H9 (cell line): ENCODE measurements at regions not wholly inside any gene's neighbourhood (a gene's known extent, or its start where the extent isn't known, plus 50 kb on each side); places are given as distances from the start of the nearest gene placed in this dataset.

Experiments used
- DNase-seq: peaks from one replicate; pipeline ENCODE4 v3.0.0-alpha.2; 2017
- H2AFZ ChIP-seq: one replicate; pipeline ENCODE4 v1.6.1; 2013; ENCODE audit warnings: mild to moderate bottlenecking, low read length, control low read depth, moderate library complexity
- H2AK5ac ChIP-seq: 2 replicates; pipeline ENCODE4 v1.6.1; 2013; ENCODE audit warnings: low read length, control low read depth, mixed read lengths; ENCODE audit not compliant: insufficient read length
- H2BK120ac ChIP-seq: one replicate; pipeline ENCODE4 v1.6.1; 2013; ENCODE audit warnings: low read depth, mild to moderate bottlenecking, low read length, control low read depth, inconsistent platforms; ENCODE audit not compliant: poor library complexity, severe bottlenecking
- H2BK12ac ChIP-seq: 2 replicates; pipeline ENCODE4 v1.6.1; 2013; ENCODE audit warnings: low read length, control low read depth, mixed read lengths, low read depth; ENCODE audit not compliant: insufficient read length
- H2BK15ac ChIP-seq: 2 replicates; pipeline ENCODE4 v1.6.1; 2013; ENCODE audit warnings: low read depth, low read length, control low read depth
- H2BK20ac ChIP-seq: one replicate; pipeline ENCODE4 v1.6.1; 2013; ENCODE audit warnings: low read depth, mild to moderate bottlenecking, low read length, control low read depth, inconsistent platforms; ENCODE audit not compliant: poor library complexity, severe bottlenecking
- H2BK5ac ChIP-seq: 2 replicates; pipeline ENCODE4 v1.6.1; 2013; ENCODE audit warnings: low read length, control low read depth, mixed read lengths; ENCODE audit not compliant: insufficient read length
- H3K14ac ChIP-seq: 2 replicates; pipeline ENCODE4 v1.6.1; 2013; ENCODE audit warnings: low read length, control low read depth; ENCODE audit not compliant: insufficient read depth
- H3K18ac ChIP-seq: 2 replicates; pipeline ENCODE4 v1.6.1; 2013; ENCODE audit warnings: low read depth, mild to moderate bottlenecking, mixed read lengths, low read length, control low read depth; ENCODE audit not compliant: insufficient read length
- H3K23ac ChIP-seq: 2 replicates; pipeline ENCODE4 v1.6.1; 2013; ENCODE audit warnings: low read length, control low read depth, mixed read lengths, low read depth; ENCODE audit not compliant: insufficient read length
- H3K23me2 ChIP-seq: 2 replicates; pipeline ENCODE4 v1.6.1; 2013; ENCODE audit warnings: low read depth, mild to moderate bottlenecking, mixed read lengths, low read length, control low read depth; ENCODE audit not compliant: insufficient read length, poor library complexity, severe bottlenecking
- H3K27ac ChIP-seq: 2 replicates; pipeline ENCODE4 v1.5.1; 2013; ENCODE audit warnings: low read length, control low read depth, mixed read lengths, low read depth; ENCODE audit not compliant: insufficient read length
- H3K27me3 ChIP-seq: 2 replicates; pipeline ENCODE4 v1.6.1; 2013; ENCODE audit warnings: low read length, control low read depth, inconsistent platforms; ENCODE audit not compliant: insufficient read depth
- H3K4ac ChIP-seq: 2 replicates; pipeline ENCODE4 v1.6.1; 2013; ENCODE audit warnings: low read depth, mild to moderate bottlenecking, control low read depth, inconsistent platforms, low read length, moderate library complexity
- H3K4me1 ChIP-seq: 2 replicates; pipeline ENCODE4 v1.6.1; 2013; ENCODE audit warnings: low read length, control low read depth, inconsistent platforms; ENCODE audit not compliant: insufficient read depth
- H3K4me2 ChIP-seq: 2 replicates; pipeline ENCODE4 v1.6.1; 2013; ENCODE audit warnings: low read length, control low read depth, mixed read lengths; ENCODE audit not compliant: insufficient read length, insufficient read depth
- H3K56ac ChIP-seq: 2 replicates; pipeline ENCODE4 v1.6.1; 2013; ENCODE audit warnings: low read depth, mild to moderate bottlenecking, mixed read lengths, low read length, control low read depth; ENCODE audit not compliant: insufficient read length
- H3K79me1 ChIP-seq: 2 replicates; pipeline ENCODE4 v1.6.1; 2013; ENCODE audit warnings: low read depth, mild to moderate bottlenecking, moderate library complexity, low read length, control low read depth, inconsistent platforms; ENCODE audit not compliant: insufficient read depth, poor library complexity, severe bottlenecking
- H3K79me2 ChIP-seq: 2 replicates; pipeline ENCODE4 v1.6.1; 2013; ENCODE audit warnings: low read length, control low read depth, inconsistent platforms; ENCODE audit not compliant: insufficient read depth
- H3K9ac ChIP-seq: 2 replicates; pipeline ENCODE4 v1.6.1; 2013; ENCODE audit warnings: low read length, control low read depth, mixed read lengths; ENCODE audit not compliant: insufficient read length; ENCODE audit errors: extremely low read depth
- H3K9me3 ChIP-seq: one replicate; pipeline ENCODE4 v1.6.1; 2013; ENCODE audit warnings: low read depth, low read length, inconsistent platforms; ENCODE audit not compliant: control insufficient read depth
- H3T11ph ChIP-seq: one replicate; pipeline ENCODE4 v1.6.1; 2013; ENCODE audit warnings: mild to moderate bottlenecking, low read length, control low read depth, inconsistent platforms
- H4K20me1 ChIP-seq: one replicate; pipeline ENCODE4 v1.6.1; 2013; ENCODE audit not compliant: control insufficient read depth, insufficient read length, insufficient read depth
- H4K5ac ChIP-seq: 2 replicates; pipeline ENCODE4 v1.6.1; 2013; ENCODE audit warnings: low read depth, mild to moderate bottlenecking, mixed read lengths, low read length, control low read depth; ENCODE audit not compliant: insufficient read length
- H4K8ac ChIP-seq: replicated peaks from 2 replicates; pipeline ENCODE4 v1.6.1; 2013; ENCODE audit warnings: low read length, control low read depth, mixed read lengths, low read depth; ENCODE audit not compliant: insufficient read length
- H4K91ac ChIP-seq: 2 replicates; pipeline ENCODE4 v1.6.1; 2013; ENCODE audit warnings: low read depth, mild to moderate bottlenecking, moderate library complexity, mixed read lengths, low read length, control low read depth; ENCODE audit not compliant: insufficient read length
- H3K27ac Mint-ChIP-seq, 3 experiments: 2 replicates in 2 of 3; 3 replicates in 1 of 3; pipeline ENCODE4 v1.8.0; 2020 to 2021; ENCODE audit warnings: mixed read lengths in 3 of 3, mild to moderate bottlenecking in 1 of 3, moderate library complexity in 1 of 3
- H3K27me3 Mint-ChIP-seq: 2 replicates; pipeline ENCODE4 v1.8.0; 2021; ENCODE audit warnings: low read depth, mild to moderate bottlenecking, moderate library complexity, mixed read lengths
- H3K36me3 Mint-ChIP-seq, 3 experiments: 2 replicates in 2 of 3; 3 replicates in 1 of 3; pipeline ENCODE4 v1.8.0; 2020 to 2021; ENCODE audit warnings: low read depth in 3 of 3, mixed read lengths in 3 of 3; ENCODE audit not compliant: insufficient read depth in 1 of 3
- H3K4me1 Mint-ChIP-seq, 2 experiments: 2 replicates each; pipeline ENCODE4 v1.8.0; 2020; ENCODE audit warnings: mixed read lengths in 2 of 2
- H3K4me3 Mint-ChIP-seq, 2 experiments: 2 replicates in 1 of 2; 3 replicates in 1 of 2; pipeline ENCODE4 v1.8.0; 2020 to 2021; ENCODE audit warnings: mild to moderate bottlenecking in 2 of 2, mixed read lengths in 2 of 2, moderate library complexity in 1 of 2
- H3K9me3 Mint-ChIP-seq, 2 experiments: 2 replicates in 1 of 2; 3 replicates in 1 of 2; pipeline ENCODE4 v1.8.0; 2020; ENCODE audit warnings: mild to moderate bottlenecking in 2 of 2, mixed read lengths in 2 of 2, moderate library complexity in 1 of 2
- CTCF ChIP-seq: fragments of 200-600 bp; sonication (generic); conservative IDR thresholded peaks from 3 replicates; pipeline ENCODE4 v1.8.0; 2021; ENCODE audit warnings: antibody characterized with exemption, mild to moderate bottlenecking
- WGBS: extraction: QIAGEN DNeasy Blood & Tissue Kit; methylation state at CpG from one replicate; pipeline ENCODE4 v1.1.7; 2013; ENCODE audit warnings: missing lambda C conversion rate, low lambda C conversion rate, mixed read lengths; ENCODE audit not compliant: insufficient read length; ENCODE audit errors: extremely low coverage; 5-methylcytosine and 5-hydroxymethylcytosine counted together

- H3K4me1 ChIP-seq = peaks cover 5% of the 10 kb centered on the region; the same call in 1 of the 2 replicates
- no peak overlapping the region for H3K9ac ChIP-seq
- no peak overlapping the region for H2BK5ac ChIP-seq
- no peak overlapping the region for H3K14ac ChIP-seq
- no peak overlapping the region for H3K27ac Mint-ChIP-seq
- no peaks in the 10 kb centered on the region for H3K9me3 Mint-ChIP-seq
- no peaks in the 10 kb centered on the region for H3K27me3 ChIP-seq
- H4K20me1 ChIP-seq = no peaks in the 10 kb centered on the region
- H3K4me1 Mint-ChIP-seq = peaks cover 37 to 42% of the 10 kb centered on the region in 2 experiments
- no peak overlapping the region for H3K4me2 ChIP-seq
- H3K9me3 ChIP-seq = no peaks in the 10 kb centered on the region
- no peak overlapping the region for H3K56ac ChIP-seq
- H2AK5ac ChIP-seq = no peak overlapping the region
- H3K79me2 ChIP-seq = no peaks in the 10 kb centered on the region
- no peak overlapping the region for H4K91ac ChIP-seq
- H2BK15ac ChIP-seq = no peak overlapping the region
- no peak overlapping the region for H2BK20ac ChIP-seq
- no peak for DNase-seq
- TF ChIP-seq CTCF = no peak
- H4K5ac ChIP-seq = no peak overlapping the region
- H3K23ac ChIP-seq = no peak overlapping the region
- H3K23me2 ChIP-seq = no peaks in the 10 kb centered on the region
- no peak overlapping the region for H4K8ac ChIP-seq
- H2BK120ac ChIP-seq = no peak overlapping the region
- no peak overlapping the region for H2BK12ac ChIP-seq
- no peak overlapping the region for H3K18ac ChIP-seq
- H3K27me3 Mint-ChIP-seq = peaks cover 53% of the 10 kb centered on the region
- H3K36me3 Mint-ChIP-seq = no peaks in the 10 kb centered on the region; a peak in 1 of 7 replicates
- no peak overlapping the region for H3K4me3 Mint-ChIP-seq
- H2AFZ ChIP-seq = no peak overlapping the region
- no peak overlapping the region for H3K4ac ChIP-seq
- no peak overlapping the region for H3K27ac ChIP-seq
- WGBS = no CpG with 5 or more reads among the region's 8 CpGs
- H3T11ph ChIP-seq = no peak overlapping the region
- no peaks in the 10 kb centered on the region for H3K79me1 ChIP-seq
Observed at GRCh38 chr4:4758681-4759080, 100.8 kb upstream of the MSX1 start.
